ENCODE measurements at regions not wholly inside any gene's neighbourhood (a gene's known extent, or its start where the extent isn't known, plus 50 kb on each side); places are given as distances from the start of the nearest gene placed in this dataset.
"Not testable (repeated sequence)": the region's sequence is repeated elsewhere in the genome, so short reads cannot be mapped to it uniquely, and the experiment has no call there.

- in situ Hi-C loops (cut with HindIII; ENCODE audit: low pct_unique_long_range_greater_than_20kb, low sequenced_read_pairs): no loop called here
- no peak for DNase-seq (ENCODE audit: low read depth, low spot score)
Observed at GRCh38 chr10:53422223-53422888, 649.8 kb upstream of the MBL2 start.

GRCh38 chr10:53412651-53413050 lies 640.1 kb upstream of the MBL2 start:
- no peak for DNase-seq (ENCODE audit: low read depth, low spot score)
- in situ Hi-C loops (cut with HindIII; ENCODE audit: low pct_unique_long_range_greater_than_20kb, low sequenced_read_pairs): no loop called here

DNA sequence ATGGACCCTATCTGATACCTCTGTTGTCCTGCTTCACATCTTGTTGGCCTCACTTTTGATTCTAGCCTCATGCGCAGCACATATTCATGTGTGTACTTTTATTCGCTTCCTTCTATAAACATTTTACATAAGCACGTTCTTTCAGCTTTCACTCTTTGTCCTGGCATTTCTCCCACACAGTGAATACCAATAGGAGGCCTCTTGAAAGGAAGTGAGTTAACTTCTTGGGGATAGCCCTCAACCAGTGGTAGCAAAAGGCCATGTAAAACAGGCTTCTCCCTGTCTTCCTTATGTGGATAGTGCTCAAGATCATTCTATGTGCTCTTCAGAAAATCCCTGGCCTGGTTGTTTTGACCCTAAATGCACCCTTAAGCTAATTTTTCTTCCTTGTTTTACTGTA lies 633.9 kb upstream of the MBL2 start:
- in situ Hi-C loops (cut with HindIII; ENCODE audit: low pct_unique_long_range_greater_than_20kb, low sequenced_read_pairs): no loop called here
- DNase-seq (ENCODE audit: low read depth, low spot score): no peak

DNA sequence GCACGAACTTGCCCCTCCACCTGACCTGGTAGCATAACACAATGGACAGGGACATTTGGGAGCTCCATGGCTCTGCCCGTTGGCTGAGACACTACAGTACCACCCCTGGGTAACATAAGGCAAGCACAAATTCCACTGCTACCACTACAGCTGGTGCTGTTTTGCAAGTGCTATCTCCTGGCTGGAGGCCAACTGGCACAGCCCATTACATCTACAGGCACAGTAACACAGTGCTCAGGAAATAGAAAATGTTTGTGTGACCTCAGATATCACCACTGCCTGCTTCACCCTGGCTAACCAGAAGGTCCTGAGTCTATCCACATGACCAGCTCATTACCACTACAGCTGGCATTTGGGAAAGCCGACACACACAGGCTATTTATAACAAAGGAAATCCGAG lies 631.1 kb upstream of the MBL2 start:
- in situ Hi-C loops (cut with HindIII; ENCODE audit: low pct_unique_long_range_greater_than_20kb, low sequenced_read_pairs): no loop called here
- peak; percentile 19 for DNase-seq (ENCODE audit: low read depth, low spot score)

GRCh38 chr10:53402594-53402993 lies 630.0 kb upstream of the MBL2 start:
- in situ Hi-C loops (cut with HindIII; ENCODE audit: low pct_unique_long_range_greater_than_20kb, low sequenced_read_pairs): no loop called here
- no peak for DNase-seq (ENCODE audit: low read depth, low spot score)

DNA sequence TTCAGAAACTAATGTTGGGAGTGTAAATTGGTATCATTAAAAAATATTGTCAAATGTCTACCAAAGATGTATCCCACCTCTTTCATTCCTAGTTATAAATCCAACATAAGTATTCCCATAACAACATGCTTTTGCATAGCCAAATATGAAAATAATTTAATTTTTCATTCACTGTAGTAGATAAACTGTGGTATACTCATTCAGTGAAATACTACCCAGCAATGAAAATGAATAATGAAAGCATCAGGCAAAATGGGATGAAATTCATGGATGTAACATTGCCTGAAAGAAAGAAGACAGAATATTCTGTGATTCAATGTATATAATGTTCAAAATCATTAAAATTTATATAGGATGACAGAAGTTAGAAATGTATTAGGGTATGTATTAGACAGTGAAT lies 629.0 kb upstream of the MBL2 start:
- in situ Hi-C loops (cut with HindIII; ENCODE audit: low pct_unique_long_range_greater_than_20kb, low sequenced_read_pairs): no loop called here
- DNase-seq (ENCODE audit: low read depth, low spot score): no peak

- no peak for DNase-seq (ENCODE audit: low read depth, low spot score)
- in situ Hi-C loops (cut with HindIII; ENCODE audit: low pct_unique_long_range_greater_than_20kb, low sequenced_read_pairs): no loop called here
Observed at GRCh38 chr10:53396876-53397275, 624.3 kb upstream of the MBL2 start.

DNA sequence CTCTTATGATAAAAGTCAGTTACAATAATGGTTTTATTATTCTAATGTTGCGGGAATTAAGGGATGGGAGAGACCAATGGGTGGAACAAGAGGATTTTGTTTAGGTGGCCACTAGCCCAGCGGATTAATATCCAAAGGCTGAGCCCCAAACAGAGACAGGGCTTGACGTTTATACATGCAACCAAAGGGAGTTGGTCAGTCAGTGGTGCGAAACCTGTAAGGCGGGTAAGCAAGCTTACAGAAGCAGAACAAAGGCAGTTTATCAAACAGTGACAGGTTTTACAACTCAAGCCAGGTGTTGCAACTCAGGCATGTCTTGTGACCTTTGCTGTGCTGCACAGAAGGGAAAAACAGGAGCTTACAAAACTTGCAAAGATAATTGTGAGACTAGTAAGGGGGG lies 622.9 kb upstream of the MBL2 start:
- in situ Hi-C loops (cut with HindIII; ENCODE audit: low pct_unique_long_range_greater_than_20kb, low sequenced_read_pairs): no loop called here
- no peak for DNase-seq (ENCODE audit: low read depth, low spot score)

GRCh38 chr10:53387562-53387961 lies 615.0 kb upstream of the MBL2 start:
- DNase-seq (ENCODE audit: low read depth, low spot score): no peak
- in situ Hi-C loops (cut with HindIII; ENCODE audit: low pct_unique_long_range_greater_than_20kb, low sequenced_read_pairs): no loop called here

- in situ Hi-C loops (cut with HindIII; ENCODE audit: low pct_unique_long_range_greater_than_20kb, low sequenced_read_pairs): no loop called here
- no peak for DNase-seq (ENCODE audit: low read depth, low spot score)
Observed at GRCh38 chr10:53382543-53382942, 610.0 kb upstream of the MBL2 start.

GRCh38 chr10:53379956-53380355 lies 607.4 kb upstream of the MBL2 start:
- in situ Hi-C loops (cut with HindIII; ENCODE audit: low pct_unique_long_range_greater_than_20kb, low sequenced_read_pairs): no loop called here
- DNase-seq (ENCODE audit: low read depth, low spot score): no peak

DNA sequence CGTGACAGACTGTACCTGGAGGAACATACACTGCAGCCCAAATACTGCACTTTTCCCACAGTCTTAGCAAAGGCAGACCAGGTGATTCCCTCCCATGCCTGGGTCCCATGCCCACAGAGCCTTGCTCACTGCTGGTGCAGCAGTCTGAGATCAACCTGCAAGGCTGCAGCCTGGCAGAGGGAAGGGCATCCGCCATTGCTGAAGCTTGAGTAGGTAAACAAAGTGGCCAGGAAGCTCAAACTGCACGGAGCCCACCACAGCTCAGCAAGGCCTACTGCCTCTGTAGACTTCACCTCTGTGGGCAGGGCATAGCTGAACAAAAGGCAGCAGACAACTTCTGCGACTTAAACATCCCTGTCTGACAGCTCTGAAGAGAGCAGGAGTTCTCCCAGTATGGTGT lies 597.8 kb upstream of the MBL2 start:
- no peak for DNase-seq (ENCODE audit: low read depth, low spot score)
- in situ Hi-C loops (cut with HindIII; ENCODE audit: low pct_unique_long_range_greater_than_20kb, low sequenced_read_pairs): no loop called here

- no peak for DNase-seq (ENCODE audit: low read depth, low spot score)
- in situ Hi-C loops (cut with HindIII; ENCODE audit: low pct_unique_long_range_greater_than_20kb, low sequenced_read_pairs): no loop called here
Observed at GRCh38 chr10:53361936-53362335, 589.4 kb upstream of the MBL2 start.

DNA sequence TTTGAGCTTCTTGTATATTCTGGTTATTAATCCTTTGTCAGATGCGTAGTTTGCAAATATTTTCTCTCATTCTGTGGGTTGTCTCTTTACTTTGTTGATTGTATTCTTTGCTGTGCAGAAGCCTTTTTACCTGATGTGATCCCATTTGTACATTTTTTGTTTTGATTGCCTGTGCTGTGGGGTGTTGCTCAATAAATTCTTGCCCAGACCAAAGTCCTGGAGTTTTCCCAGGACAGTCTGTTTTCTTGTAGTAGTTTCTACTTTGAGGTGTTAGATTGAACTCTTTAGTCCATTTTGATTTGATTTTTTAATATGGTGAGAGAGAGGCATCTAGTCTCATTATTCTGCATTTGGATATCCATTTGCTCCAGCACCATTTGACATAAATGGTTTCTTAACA lies 588.7 kb upstream of the MBL2 start:
- in situ Hi-C loops (cut with HindIII; ENCODE audit: low pct_unique_long_range_greater_than_20kb, low sequenced_read_pairs): no loop called here
- no peak for DNase-seq (ENCODE audit: low read depth, low spot score)

GRCh38 chr10:53358978-53359377 lies 586.4 kb upstream of the MBL2 start:
- DNase-seq (ENCODE audit: low read depth, low spot score); in situ Hi-C loops (cut with HindIII; ENCODE audit: low pct_unique_long_range_greater_than_20kb, low sequenced_read_pairs): not testable (repeated sequence)

- in situ Hi-C loops (cut with HindIII; ENCODE audit: low pct_unique_long_range_greater_than_20kb, low sequenced_read_pairs): no loop called here
- no peak for DNase-seq (ENCODE audit: low read depth, low spot score)
Observed at GRCh38 chr10:53358536-53358935, 586.0 kb upstream of the MBL2 start.

- in situ Hi-C loops (cut with HindIII; ENCODE audit: low pct_unique_long_range_greater_than_20kb, low sequenced_read_pairs): no loop called here
- no peak for DNase-seq (ENCODE audit: low read depth, low spot score)
Observed at GRCh38 chr10:53357587-53357986, 585.0 kb upstream of the MBL2 start.

DNA sequence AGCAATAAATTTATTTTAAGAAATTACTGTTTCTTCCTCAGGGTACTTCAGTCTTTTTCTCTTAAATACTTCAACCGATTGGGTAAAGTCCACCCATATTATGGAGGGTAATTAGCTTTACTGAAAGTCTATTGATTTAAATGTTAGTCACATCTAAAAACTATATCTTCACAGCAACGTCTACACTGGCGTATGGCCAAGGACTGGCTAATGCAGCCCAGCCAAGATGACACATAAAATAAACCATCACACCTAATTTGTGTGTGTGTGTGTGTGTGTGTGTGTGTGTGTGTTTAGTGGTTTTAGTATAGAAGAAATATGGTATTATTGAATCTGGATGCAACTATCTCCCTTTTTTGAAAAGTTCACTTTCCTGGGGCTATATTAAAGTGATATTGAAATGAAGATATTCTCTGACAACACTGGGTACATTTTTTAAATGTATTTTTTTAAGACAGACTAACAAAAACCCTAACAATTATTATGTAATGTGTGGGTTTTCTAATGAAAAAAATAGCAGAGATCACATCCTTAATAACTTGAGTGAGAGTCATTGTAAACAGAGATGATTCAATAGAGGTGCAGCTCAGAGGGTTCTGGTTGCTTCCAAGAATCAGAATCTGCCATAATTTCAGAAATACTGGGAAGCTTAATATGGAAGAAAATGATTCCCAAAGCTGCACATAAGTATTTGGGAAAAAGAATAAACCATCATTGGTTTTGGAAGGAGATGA lies 584.2 kb upstream of the MBL2 start:
- no peak for DNase-seq (ENCODE audit: low read depth, low spot score)
- in situ Hi-C loops (cut with HindIII; ENCODE audit: low pct_unique_long_range_greater_than_20kb, low sequenced_read_pairs): no loop called here

GRCh38 chr10:53342531-53342930 lies 569.9 kb upstream of the MBL2 start:
- DNase-seq (ENCODE audit: low read depth, low spot score); in situ Hi-C loops (cut with HindIII; ENCODE audit: low pct_unique_long_range_greater_than_20kb, low sequenced_read_pairs): not testable (repeated sequence)

Measured in SK-MEL-5 (cell line).